GM23248 (cell line): ENCODE measurements at regions not wholly inside any gene's neighbourhood (a gene's known extent, or its start where the extent isn't known, plus 50 kb on each side); places are given as distances from the start of the nearest gene placed in this dataset.

Source experiments
- DNase-seq: peaks from one replicate; pipeline ENCODE4 v3.0.0-alpha.2; 2015
- H2AFZ ChIP-seq: fragments of 200-600 bp; sonication (generic); 2 replicates; pipeline ENCODE4 v1.6.1; 2016; ENCODE audit warnings: antibody characterized with exemption
- H3F3A ChIP-seq: fragments of 200-600 bp; sonication (generic); 2 replicates; pipeline ENCODE4 v1.6.1; 2016; ENCODE audit warnings: mild to moderate bottlenecking, antibody characterized with exemption, mixed run types; ENCODE audit not compliant: insufficient read depth
- H3K27ac ChIP-seq: fragments of 200-600 bp; sonication (generic); 2 replicates; pipeline ENCODE4 v1.5.1; 2016; ENCODE audit warnings: mild to moderate bottlenecking
- H3K27me3 ChIP-seq: fragments of 200-600 bp; sonication (generic); replicated peaks from 2 replicates; pipeline ENCODE4 v1.6.1; 2016; ENCODE audit warnings: mild to moderate bottlenecking; ENCODE audit not compliant: insufficient read depth
- H3K36me3 ChIP-seq: fragments of 200-600 bp; sonication (generic); 2 replicates; pipeline ENCODE4 v1.6.1; 2016; ENCODE audit warnings: low read depth, mild to moderate bottlenecking
- H3K4me1 ChIP-seq: fragments of 200-600 bp; sonication (generic); 2 replicates; pipeline ENCODE4 v1.6.1; 2016; ENCODE audit warnings: mild to moderate bottlenecking; ENCODE audit not compliant: insufficient read depth
- H3K4me2 ChIP-seq: fragments of 200-600 bp; sonication (generic); one replicate; pipeline ENCODE4 v1.6.1; 2016; ENCODE audit warnings: mild to moderate bottlenecking; ENCODE audit not compliant: unreplicated experiment
- H3K4me3 ChIP-seq: fragments of 200-600 bp; sonication (generic); 2 replicates; pipeline ENCODE4 v1.5.1; 2016; ENCODE audit warnings: mild to moderate bottlenecking
- H3K79me2 ChIP-seq: fragments of 200-600 bp; sonication (generic); 2 replicates; pipeline ENCODE4 v1.6.1; 2016; ENCODE audit warnings: mild to moderate bottlenecking; ENCODE audit not compliant: insufficient read depth
- H3K9ac ChIP-seq: fragments of 200-600 bp; sonication (generic); 2 replicates; pipeline ENCODE4 v1.6.1; 2016; ENCODE audit warnings: mild to moderate bottlenecking
- H3K9me2 ChIP-seq: fragments of 200-600 bp; sonication (generic); 2 replicates; pipeline ENCODE4 v1.6.1; 2016; ENCODE audit warnings: mixed run types, mild to moderate bottlenecking, moderate library complexity; ENCODE audit not compliant: insufficient read depth
- H3K9me3 ChIP-seq: fragments of 200-600 bp; sonication (generic); one replicate; pipeline ENCODE4 v1.6.1; 2017; ENCODE audit warnings: low read depth
- H4K20me1 ChIP-seq: fragments of 200-600 bp; sonication (generic); 2 replicates; pipeline ENCODE4 v1.6.0; 2016; ENCODE audit not compliant: insufficient read depth
- EZH2 ChIP-seq: fragments of 200-600 bp; sonication (generic); IDR thresholded peaks from 2 replicates; pipeline ENCODE4 v1.6.1; 2018; ENCODE audit warnings: antibody characterized with exemption, mild to moderate bottlenecking; ENCODE audit not compliant: insufficient read depth, poor library complexity, severe bottlenecking
- EZH2phosphoT487 ChIP-seq: fragments of 200-600 bp; sonication (generic); IDR thresholded peaks from 2 replicates; pipeline ENCODE4 v1.6.1; 2018; ENCODE audit warnings: antibody characterized with exemption, moderate library complexity, mild to moderate bottlenecking, low read depth; ENCODE audit not compliant: insufficient read depth
- WGBS, 2 experiments: methylation state at CpG; one replicate each; pipeline ENCODE4 v1.1.6; 2015 to 2017; ENCODE audit warnings: low lambda C conversion rate in 2 of 2, low coverage in 1 of 2; ENCODE audit errors: missing lambda C conversion rate in 2 of 2; 5-methylcytosine and 5-hydroxymethylcytosine counted together
- in situ Hi-C: fragments of 300-500 bp; cut with MboI; formaldehyde crosslinking; loops from 2 replicates; pipeline ENCODE4 v1.15.0; 2020

DNA sequence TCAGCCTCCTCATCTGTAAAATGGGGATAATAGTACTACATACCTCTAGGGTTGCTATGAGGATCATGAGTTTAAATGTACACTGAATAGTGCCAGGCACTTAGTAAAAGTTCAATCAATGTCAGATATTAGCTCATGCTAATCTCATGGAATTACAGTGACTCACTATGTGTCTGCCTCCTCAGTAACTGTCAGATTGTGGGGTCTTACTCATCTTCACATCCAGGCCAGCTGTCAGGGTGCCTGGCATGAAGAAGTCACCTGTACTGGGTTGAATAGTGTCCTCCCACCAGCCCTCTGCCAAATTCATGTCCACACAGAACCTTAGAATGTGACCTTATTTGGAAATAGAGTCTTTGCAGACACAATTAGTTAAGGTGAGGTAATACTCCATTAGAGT lies 54.3 kb upstream of the STIM2 start:
- no peak overlapping the region for H2AFZ ChIP-seq
- H3K79me2 ChIP-seq, result no peaks in the 10 kb centered on the region
- H3K4me3 ChIP-seq, result no peak overlapping the region
- H3K9ac ChIP-seq, result no peak overlapping the region
- no peaks in the 10 kb centered on the region for H3F3A ChIP-seq
- H3K4me2 ChIP-seq, result no peak overlapping the region
- no peaks in the 10 kb centered on the region for H3K9me2 ChIP-seq
- peak; percentile 23 for DNase-seq
- H3K27me3 ChIP-seq, result no peaks in the 10 kb centered on the region
- no peaks in the 10 kb centered on the region for H3K36me3 ChIP-seq
- TF ChIP-seq EZH2phosphoT487, result no peak
- TF ChIP-seq EZH2, result no peak
- H3K27ac ChIP-seq, result no peak overlapping the region
- H3K9me3 ChIP-seq, result no peaks in the 10 kb centered on the region
- peaks cover 6% of the 10 kb centered on the region; the same call in 1 of the 2 replicates for H3K4me1 ChIP-seq
- in situ Hi-C loops, result no loop called here
- H4K20me1 ChIP-seq, result no peaks in the 10 kb centered on the region

DNA sequence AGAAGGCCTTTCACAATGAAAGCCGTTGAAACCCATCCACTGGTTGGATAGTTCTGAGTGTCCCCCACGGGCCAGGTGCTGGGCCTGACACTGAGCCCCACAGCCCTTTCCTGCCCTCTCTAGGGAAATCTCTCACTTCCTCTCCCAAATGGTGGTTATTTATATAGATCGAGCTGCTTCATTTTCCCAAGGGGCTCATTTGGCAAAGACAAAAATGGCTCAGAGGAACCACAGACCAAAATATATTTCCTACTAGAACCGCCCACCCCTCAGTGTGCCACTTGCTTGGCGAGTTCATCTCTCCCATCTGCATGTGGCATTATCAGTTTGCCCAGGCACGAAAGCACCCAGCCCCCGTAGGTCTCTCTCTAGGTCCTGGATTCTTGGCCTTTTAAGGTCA lies 53.3 kb upstream of the STIM2 start:
- Histone ChIP-seq H3K4me3 (no peak overlapping the region), H3K36me3 (no peaks in the 10 kb centered on the region), H3F3A (no peaks in the 10 kb centered on the region), H2AFZ (no peak overlapping the region), H3K4me1 (peaks cover 12% of the 10 kb centered on the region), H3K27me3 (no peaks in the 10 kb centered on the region), H3K9me2 (no peaks in the 10 kb centered on the region), H3K4me2 (no peak overlapping the region), H3K9ac (no peak overlapping the region), H3K27ac (no peak overlapping the region), H4K20me1 (no peaks in the 10 kb centered on the region), H3K9me3 (no peaks in the 10 kb centered on the region), H3K79me2 (no peaks in the 10 kb centered on the region)
- no peak for DNase-seq
- in situ Hi-C loops, result no loop called here
- WGBS, 2 experiments, result 86 to 90% methylated on average over 7 of the region's 7 CpGs
- TF ChIP-seq EZH2, result no peak
- TF ChIP-seq EZH2phosphoT487, result no peak

DNA sequence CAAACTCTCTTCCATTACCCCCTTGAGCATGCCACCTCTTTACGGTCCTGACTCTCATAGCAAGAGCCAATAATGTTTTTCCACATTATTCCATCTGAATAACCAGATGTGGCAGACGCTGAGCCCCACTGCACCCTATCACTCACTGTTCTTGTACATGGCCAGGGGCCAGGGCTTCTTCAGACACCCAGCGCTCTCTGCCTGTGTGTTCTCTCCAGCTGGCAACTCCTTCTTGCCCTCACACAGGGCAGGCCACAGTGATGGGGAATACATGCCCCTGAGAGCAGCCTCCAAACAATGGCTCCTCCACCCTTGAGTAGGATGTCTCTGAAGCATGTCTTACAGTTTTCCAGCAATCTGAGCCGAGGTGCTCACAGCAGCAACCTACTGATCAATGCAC lies 50.8 kb upstream of the STIM2 start:
- H3F3A ChIP-seq, result no peaks in the 10 kb centered on the region
- 58 to 61% methylated on average over 4 of the region's 4 CpGs for WGBS, 2 experiments
- peaks cover 6% of the 10 kb centered on the region for H3K4me1 ChIP-seq
- no peaks in the 10 kb centered on the region for H4K20me1 ChIP-seq
- DNase-seq, result no peak
- H3K4me3 ChIP-seq, result no peak overlapping the region
- TF ChIP-seq EZH2phosphoT487, result no peak
- H3K9me3 ChIP-seq, result no peaks in the 10 kb centered on the region
- no peaks in the 10 kb centered on the region for H3K9me2 ChIP-seq
- H3K36me3 ChIP-seq, result no peaks in the 10 kb centered on the region
- H3K27me3 ChIP-seq, result no peaks in the 10 kb centered on the region
- no peak overlapping the region for H3K27ac ChIP-seq
- in situ Hi-C loops, result no loop called here
- no peaks in the 10 kb centered on the region for H3K79me2 ChIP-seq
- no peak overlapping the region for H3K9ac ChIP-seq
- no peak overlapping the region for H2AFZ ChIP-seq
- no peak overlapping the region for H3K4me2 ChIP-seq
